ENCODE measurements at regions not wholly inside any gene's neighbourhood (a gene's known extent, or its start where the extent isn't known, plus 50 kb on each side); places are given as distances from the start of the nearest gene placed in this dataset.

GRCh38 chr10:10333622-10334021 lies 684.0 kb upstream of the CELF2 start:
- TF ChIP-seq CTCF (IDR thresholded peaks at IDR 0.05; ENCODE audit: low read length), result no peak
- no peak for TF ChIP-seq EZH2 (IDR thresholded peaks at IDR 0.05; ENCODE audit: borderline replicate concordance, low read length)
